LNCaP clone FGC (cell line): ENCODE measurements at regions not wholly inside any gene's neighbourhood (a gene's known extent, or its start where the extent isn't known, plus 50 kb on each side); places are given as distances from the start of the nearest gene placed in this dataset.

ENCODE experiments used
- DNase-seq: peaks from one replicate; pipeline ENCODE4 v3.0.0-alpha.2; 2011; ENCODE audit warnings: low read depth
- H3K4me3 ChIP-seq: 2 replicates; pipeline ENCODE4 v1.5.1; 2011; ENCODE audit warnings: mild to moderate bottlenecking, low read depth, low read length, control low read depth
- TF ChIP-seq, protein P1 (sequence below): IDR thresholded peaks from 2 replicates; pipeline ENCODE4 v1.5.1; 2012; ENCODE audit warnings: mild to moderate bottlenecking; ENCODE audit not compliant: control insufficient read depth, insufficient read depth; ENCODE audit errors: extremely low read depth

- no peak overlapping the region for H3K4me3 ChIP-seq
- DNase-seq: no peak
- TF ChIP-seq, protein P1, sequence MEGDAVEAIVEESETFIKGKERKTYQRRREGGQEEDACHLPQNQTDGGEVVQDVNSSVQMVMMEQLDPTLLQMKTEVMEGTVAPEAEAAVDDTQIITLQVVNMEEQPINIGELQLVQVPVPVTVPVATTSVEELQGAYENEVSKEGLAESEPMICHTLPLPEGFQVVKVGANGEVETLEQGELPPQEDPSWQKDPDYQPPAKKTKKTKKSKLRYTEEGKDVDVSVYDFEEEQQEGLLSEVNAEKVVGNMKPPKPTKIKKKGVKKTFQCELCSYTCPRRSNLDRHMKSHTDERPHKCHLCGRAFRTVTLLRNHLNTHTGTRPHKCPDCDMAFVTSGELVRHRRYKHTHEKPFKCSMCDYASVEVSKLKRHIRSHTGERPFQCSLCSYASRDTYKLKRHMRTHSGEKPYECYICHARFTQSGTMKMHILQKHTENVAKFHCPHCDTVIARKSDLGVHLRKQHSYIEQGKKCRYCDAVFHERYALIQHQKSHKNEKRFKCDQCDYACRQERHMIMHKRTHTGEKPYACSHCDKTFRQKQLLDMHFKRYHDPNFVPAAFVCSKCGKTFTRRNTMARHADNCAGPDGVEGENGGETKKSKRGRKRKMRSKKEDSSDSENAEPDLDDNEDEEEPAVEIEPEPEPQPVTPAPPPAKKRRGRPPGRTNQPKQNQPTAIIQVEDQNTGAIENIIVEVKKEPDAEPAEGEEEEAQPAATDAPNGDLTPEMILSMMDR: no peak
Observed at GRCh38 chr14:100381395-100382105, 58.4 kb downstream of the SLC25A47 start.

DNA sequence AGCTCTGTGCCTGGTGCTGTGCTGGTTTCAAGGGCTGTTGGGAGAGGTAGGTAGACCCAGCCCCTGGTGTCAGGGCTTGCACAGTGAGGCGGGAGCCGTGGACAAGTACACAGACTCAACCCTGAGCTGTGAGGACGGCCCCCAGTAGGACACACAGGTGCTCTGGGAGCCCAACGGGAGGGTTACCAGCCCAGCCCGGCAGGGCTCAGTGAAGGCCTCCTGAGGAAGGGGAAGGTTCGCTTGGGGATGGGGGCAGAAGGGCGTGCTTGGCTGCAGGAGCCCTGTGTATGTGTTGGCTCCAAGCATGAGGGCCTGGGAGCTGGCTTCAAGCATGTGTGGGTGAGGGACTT lies 58.9 kb downstream of the SLC25A47 start:
- H3K4me3 ChIP-seq: no peak overlapping the region
- DNase-seq: no peak
- TF ChIP-seq, protein P1: no peak

DNA sequence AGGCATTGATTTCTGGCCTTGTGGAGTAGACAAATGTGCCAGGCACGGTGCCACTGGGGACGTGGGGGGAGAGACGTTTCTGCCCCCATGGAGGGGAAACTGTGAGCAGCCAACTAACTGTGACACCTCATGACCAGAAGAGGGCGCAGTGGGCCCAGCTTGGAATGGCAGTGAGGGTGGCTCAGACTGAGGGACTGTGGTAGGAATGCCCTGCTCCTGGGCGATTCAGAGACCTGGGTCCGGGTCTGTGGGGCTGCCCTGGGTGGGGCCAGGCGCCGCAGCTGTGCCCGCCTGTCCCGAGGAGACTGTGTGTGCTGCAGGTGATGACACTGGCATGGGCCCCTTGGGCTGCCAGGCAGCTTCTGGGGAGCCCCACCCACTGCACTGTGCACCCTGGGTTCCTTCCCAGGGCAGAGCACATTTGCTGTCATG lies 60.6 kb downstream of the SLC25A47 start:
- TF ChIP-seq, protein P1: peak; percentile 86
- no peak for DNase-seq

GRCh38 chr14:100384277-100384676 lies 61.1 kb downstream of the SLC25A47 start:
- TF ChIP-seq, protein P1: no peak
- DNase-seq: no peak
- H3K4me3 ChIP-seq: no peak overlapping the region

More for the DNA sequence above, 60.6 kb downstream of the SLC25A47 start:
- H3K4me3 ChIP-seq: no peak overlapping the region

- H3K4me3 ChIP-seq: no peak overlapping the region
- TF ChIP-seq, protein P1: peak; percentile 59
- no peak for DNase-seq
Observed at GRCh38 chr14:100384819-100385813, 62.0 kb downstream of the SLC25A47 start.

GRCh38 chr14:100386121-100386520 lies 63.0 kb downstream of the SLC25A47 start:
- TF ChIP-seq, protein P1: no peak
- no peak for DNase-seq
- no peak overlapping the region for H3K4me3 ChIP-seq
